SU-DHL-6 (cell line): ENCODE measurements at regions not wholly inside any gene's neighbourhood (a gene's known extent, or its start where the extent isn't known, plus 50 kb on each side); places are given as distances from the start of the nearest gene placed in this dataset.

ENCODE experiments used
- CTCF ChIP-seq: fragments of 200-600 bp; sonication (generic); IDR thresholded peaks from one replicate; pipeline ENCODE4 v1.5.1; 2017; ENCODE audit warnings: antibody characterized with exemption, mild to moderate bottlenecking, low read length, moderate library complexity; ENCODE audit not compliant: insufficient read depth, poor library complexity, severe bottlenecking
- EZH2phosphoT487 ChIP-seq: fragments of 200-600 bp; sonication (generic), shearing (Covaris generic); conservative IDR thresholded peaks from 2 replicates; pipeline ENCODE4 v1.6.1; 2018; ENCODE audit warnings: mild to moderate bottlenecking, antibody characterized with exemption, low read length, moderate library complexity, mixed read lengths

- TF ChIP-seq CTCF = no peak
- TF ChIP-seq EZH2phosphoT487 = no peak
Measured at GRCh38 chr2:147595200-147595599, 249.6 kb upstream of the ACVR2A start.
